ENCODE measurements at regions not wholly inside any gene's neighbourhood (a gene's known extent, or its start where the extent isn't known, plus 50 kb on each side); places are given as distances from the start of the nearest gene placed in this dataset.

DNA sequence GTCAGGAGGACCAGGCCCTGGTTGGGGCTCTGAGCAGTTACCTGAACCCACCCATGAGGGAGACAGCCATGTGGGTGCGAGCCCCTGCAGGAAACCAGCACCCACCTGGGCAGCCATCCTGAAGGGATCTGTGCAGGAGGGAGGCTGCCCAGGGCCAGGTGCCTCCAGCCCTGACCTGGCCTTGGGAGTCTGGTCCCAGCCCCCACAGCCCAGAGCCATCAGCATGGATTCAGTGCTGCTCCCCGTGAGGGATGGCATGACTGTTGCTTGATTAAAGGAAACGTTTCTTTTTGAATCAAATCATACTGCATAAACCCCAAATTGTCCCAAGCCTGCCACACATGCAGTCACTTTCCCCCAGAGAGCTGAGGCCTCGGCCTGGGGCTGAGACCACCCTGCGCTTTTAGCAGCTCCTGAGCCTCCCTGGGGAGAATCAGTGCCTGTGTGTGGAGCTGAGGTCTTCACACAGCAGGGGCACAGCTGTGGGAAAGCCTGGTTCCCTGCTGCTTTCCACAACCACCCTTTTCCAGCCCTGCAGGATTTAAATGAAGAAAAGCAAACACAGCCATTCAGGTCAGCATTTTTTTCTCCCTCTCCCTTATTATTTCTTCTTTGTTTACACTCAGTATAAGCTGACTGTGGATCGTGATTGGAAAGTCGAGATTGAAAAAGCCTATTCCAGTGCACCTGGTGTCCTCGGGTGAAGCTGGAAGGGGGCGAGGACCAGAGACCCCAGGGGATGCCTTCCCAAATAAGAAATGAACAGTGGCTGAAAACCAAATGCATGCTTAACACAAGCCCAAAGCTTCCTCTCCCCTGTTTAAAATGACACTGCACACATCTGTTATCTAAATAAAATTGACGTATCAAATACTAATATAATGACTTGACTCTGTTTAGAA, 283.9 kb downstream of the SMOC2 start:
- no peaks in the 10 kb centered on the region for H3K9me3 Mint-ChIP-seq
- no peaks in the 10 kb centered on the region for H3K4me1 Mint-ChIP-seq (ENCODE audit: low read depth in 2 of 2)
- no peak for ATAC-seq (replicated peaks)
- peaks cover 5 to 16% of the 10 kb centered on the region in 2 donors for H3K27me3 Mint-ChIP-seq
- H3K36me3 Mint-ChIP-seq (ENCODE audit: insufficient read depth) = no peaks in the 10 kb centered on the region
- H3K27ac Mint-ChIP-seq = no peak overlapping the region
- DNase-seq = no peak
- no peak overlapping the region for H3K4me3 Mint-ChIP-seq

DNA sequence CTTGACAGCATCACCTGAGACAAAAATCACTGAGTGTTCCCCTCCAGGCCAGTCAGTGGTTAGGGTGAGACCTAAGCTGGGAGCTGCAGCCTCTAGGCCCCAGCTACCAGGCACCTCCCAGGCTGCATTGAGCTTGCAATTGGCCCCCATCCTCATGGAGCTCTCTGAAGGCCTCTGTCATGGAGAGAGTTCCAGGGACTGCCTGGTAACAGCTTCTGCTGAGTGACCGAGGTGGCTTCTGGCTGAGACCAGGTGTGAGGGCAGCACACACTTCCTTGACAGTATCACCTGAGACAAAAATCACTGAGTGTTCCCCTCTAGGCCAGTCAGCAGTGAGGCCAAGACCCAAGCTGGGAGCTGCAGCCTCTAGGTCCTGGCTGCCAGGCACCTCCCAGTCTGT, 283.0 kb downstream of the SMOC2 start:
- DNase-seq = no peak
- Mint-ChIP-seq H3K4me1 (ENCODE audit: low read depth in 2 of 2) (no peaks in the 10 kb centered on the region), H3K27me3 (peaks cover 0 to 14% of the 10 kb centered on the region in 2 donors), H3K36me3 (ENCODE audit: insufficient read depth) (no peaks in the 10 kb centered on the region), H3K4me3 (no peak overlapping the region), H3K9me3 (no peaks in the 10 kb centered on the region), H3K27ac (no peak overlapping the region)
- ATAC-seq (replicated peaks) = no peak

DNA sequence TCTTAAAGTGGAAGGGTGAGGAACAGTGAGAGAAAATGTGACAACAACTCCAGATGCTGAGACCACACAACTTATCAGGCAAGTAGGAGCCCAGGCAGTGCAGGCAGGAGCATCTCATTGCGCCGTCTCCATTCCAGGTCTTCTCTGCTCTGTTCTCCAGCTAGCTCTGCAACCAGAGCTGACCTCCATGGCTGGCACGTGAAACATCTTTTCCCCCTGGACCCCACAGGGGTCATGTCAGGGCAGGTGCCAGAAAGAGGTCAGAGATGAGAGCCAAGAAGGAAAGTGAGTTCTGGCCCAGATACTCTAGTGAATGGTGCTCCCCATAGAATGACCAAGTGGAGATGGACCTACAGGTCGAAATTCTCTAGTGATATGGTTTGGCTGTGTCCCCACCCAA, 281.4 kb downstream of the SMOC2 start:
- H3K36me3 Mint-ChIP-seq (ENCODE audit: insufficient read depth) = no peaks in the 10 kb centered on the region
- no peaks in the 10 kb centered on the region for H3K4me1 Mint-ChIP-seq (ENCODE audit: low read depth in 2 of 2)
- H3K27ac Mint-ChIP-seq = no peak overlapping the region
- H3K4me3 Mint-ChIP-seq = no peak overlapping the region
- H3K27me3 Mint-ChIP-seq = peaks cover 0 to 14% of the 10 kb centered on the region in 2 donors
- no peak for ATAC-seq (replicated peaks)
- H3K9me3 Mint-ChIP-seq = no peaks in the 10 kb centered on the region
- no peak for DNase-seq

DNA sequence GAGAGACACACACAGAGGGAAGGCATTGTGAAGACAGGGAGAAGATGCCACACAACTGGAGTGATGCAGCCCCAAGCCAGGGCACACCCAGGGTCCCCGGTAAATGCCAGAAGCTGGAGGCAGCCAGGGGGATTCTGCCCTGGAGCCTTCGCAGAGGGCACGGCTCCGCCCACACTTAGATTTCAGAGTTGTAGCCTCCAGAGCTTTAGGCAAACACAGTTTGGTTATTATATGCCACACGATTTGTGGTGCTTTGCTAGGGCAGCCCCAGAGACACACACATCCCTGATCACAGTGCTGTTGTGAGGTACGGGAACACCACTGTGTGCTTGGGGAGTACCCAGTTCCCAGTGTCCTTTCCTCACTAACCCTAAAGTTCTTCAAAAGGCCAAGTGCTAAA, 280.6 kb downstream of the SMOC2 start:
- DNase-seq (no peak), ATAC-seq (replicated peaks) (no peak)
- Mint-ChIP-seq H3K4me1 (ENCODE audit: low read depth in 2 of 2) (no peaks in the 10 kb centered on the region), H3K4me3 (no peak overlapping the region), H3K27ac (no peak overlapping the region), H3K9me3 (no peaks in the 10 kb centered on the region), H3K27me3 (peaks cover 0 to 14% of the 10 kb centered on the region in 2 donors), H3K36me3 (ENCODE audit: insufficient read depth) (no peaks in the 10 kb centered on the region)

DNA sequence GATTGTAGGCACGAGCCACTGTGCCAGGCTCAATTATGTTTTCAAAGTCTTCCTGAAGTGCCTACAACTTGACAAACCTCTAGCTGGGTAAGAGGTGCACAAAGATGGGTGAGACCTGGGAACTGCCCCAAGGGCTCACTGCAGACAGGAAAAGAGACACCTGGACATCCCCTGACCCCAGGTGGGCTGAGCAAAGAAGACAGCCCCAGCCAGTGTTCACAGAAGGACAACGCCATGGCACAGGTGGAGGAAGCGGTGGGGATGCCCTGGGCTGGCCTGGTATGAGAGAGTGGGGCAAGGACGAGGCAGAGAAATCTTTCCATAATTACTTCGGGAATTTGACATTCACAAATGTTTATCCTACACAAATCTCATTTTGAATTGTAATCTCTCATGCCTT, 278.9 kb downstream of the SMOC2 start:
- DNase-seq (no peak), ATAC-seq (replicated peaks) (no peak)
- Mint-ChIP-seq H3K4me3 (no peak overlapping the region), H3K9me3 (no peaks in the 10 kb centered on the region), H3K36me3 (ENCODE audit: insufficient read depth) (no peaks in the 10 kb centered on the region), H3K4me1 (ENCODE audit: low read depth in 2 of 2) (no peaks in the 10 kb centered on the region), H3K27ac (no peak overlapping the region), H3K27me3 (peaks cover 0 to 4% of the 10 kb centered on the region in 2 donors)

DNA sequence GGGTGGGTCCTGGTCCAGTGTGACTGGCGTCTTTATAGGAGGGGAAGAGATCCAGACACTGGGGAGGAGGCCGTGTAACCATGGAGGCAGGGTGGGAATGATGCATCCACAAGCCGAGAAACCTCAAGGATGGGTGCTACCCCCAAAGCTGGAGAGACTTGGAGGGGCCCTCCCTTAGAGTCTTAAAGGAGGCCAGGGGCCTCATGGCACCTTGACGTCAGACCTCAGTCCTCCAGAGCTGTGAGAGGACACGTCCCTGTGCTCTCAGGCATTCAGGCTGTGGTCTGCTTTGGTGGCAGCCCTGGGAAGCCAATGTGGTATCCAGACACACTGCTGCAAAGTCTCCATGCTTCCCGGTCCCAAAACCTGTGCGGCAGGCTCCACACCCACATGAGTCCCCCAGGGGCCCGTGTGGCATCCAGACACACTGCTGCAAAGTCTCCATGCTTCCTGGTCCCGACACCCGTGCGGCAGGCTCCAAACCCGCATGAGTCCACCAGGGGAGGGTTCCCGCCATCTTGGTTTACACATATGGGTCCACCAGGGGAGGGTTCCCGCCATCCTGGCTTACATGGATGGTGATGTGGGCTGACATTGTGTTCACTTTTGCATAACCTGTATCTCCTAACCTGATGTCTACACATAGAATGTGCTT, 278.0 kb downstream of the SMOC2 start:
- DNase-seq (no peak), ATAC-seq (replicated peaks) (no peak)
- Mint-ChIP-seq H3K4me1 (ENCODE audit: low read depth in 2 of 2) (no peaks in the 10 kb centered on the region), H3K9me3 (no peaks in the 10 kb centered on the region), H3K27ac (no peak overlapping the region), H3K4me3 (no peak overlapping the region), H3K36me3 (ENCODE audit: insufficient read depth) (no peaks in the 10 kb centered on the region), H3K27me3 (no peaks in the 10 kb centered on the region)

All from effector memory CD8-positive, alpha-beta T cell (primary cell).